SK-N-SH (cell line): ENCODE measurements at regions not wholly inside any gene's neighbourhood (a gene's known extent, or its start where the extent isn't known, plus 50 kb on each side); places are given as distances from the start of the nearest gene placed in this dataset.

Source experiments
- CTCF ChIA-PET: fragments of 300-600, 350-600 bp; formaldehyde crosslinking; extraction: SDS; loops from one replicate; lab custom pipeline; 2021; lab: Yijun Ruan, JAX
- POLR2A ChIA-PET: fragments of 350-600 bp; sonication (Branson Sonifier 250); formaldehyde crosslinking; extraction: SDS; loops from one replicate; lab custom pipeline; 2020; ENCODE audit warnings: antibody characterized with exemption, inconsistent platforms; lab: Yijun Ruan, JAX
- DNase-seq: peaks from one replicate; pipeline ENCODE4 v3.0.0; 2012
- H2AFZ ChIP-seq: fragments of 200-600 bp; sonication (generic); 2 replicates; pipeline ENCODE4 v1.8.1; 2016; ENCODE audit warnings: antibody characterized with exemption, mild to moderate bottlenecking, low read depth
- H3F3A ChIP-seq: fragments of 200-600 bp; sonication (generic); replicated peaks from 2 replicates; pipeline ENCODE3; 2016; ENCODE audit warnings: antibody characterized with exemption, mild to moderate bottlenecking; ENCODE audit not compliant: insufficient read depth
- H3K27ac ChIP-seq, 2 experiments: fragments of 200-500 bp in 1 of 2; fragments of 200-600 bp in 1 of 2; sonication (Bioruptor generic) in 1 of 2; sonication (generic), shearing (Covaris generic) in 1 of 2; 2 replicates each; pipeline versions ENCODE4 v1.5.1 to v1.6.1; 2014 to 2016; ENCODE audit warnings: low read depth in 2 of 2, inconsistent platforms in 1 of 2, low read length in 1 of 2, mild to moderate bottlenecking in 1 of 2, mixed read lengths in 1 of 2
- H3K27me3 ChIP-seq: fragments of 200-600 bp; sonication (generic), shearing (Covaris generic); 2 replicates; pipeline ENCODE4 v1.6.1; 2016; ENCODE audit warnings: mixed run types; ENCODE audit not compliant: insufficient read depth
- H3K36me3 ChIP-seq, 2 experiments: fragments of 200-500 bp in 1 of 2; fragments of 200-600 bp in 1 of 2; sonication (Bioruptor generic) in 1 of 2; sonication (generic) in 1 of 2; replicated peaks in 1 of 2; 2 replicates each; pipeline versions ENCODE3 to v1.5.1; 2014 to 2016; ENCODE audit warnings: low read length in 1 of 2, mild to moderate bottlenecking in 1 of 2; ENCODE audit not compliant: insufficient read depth in 2 of 2, control insufficient read depth in 1 of 2
- H3K4me1 ChIP-seq, 2 experiments: fragments of 200-500 bp in 1 of 2; fragments of 200-600 bp in 1 of 2; sonication (Bioruptor generic) in 1 of 2; sonication (generic), shearing (Covaris generic) in 1 of 2; 2 replicates each; pipeline versions ENCODE4 v1.5.1 to v1.6.1; 2014 to 2016; ENCODE audit warnings: low read depth in 1 of 2, low read length in 1 of 2, mixed run types in 1 of 2; ENCODE audit not compliant: insufficient read depth in 2 of 2, control insufficient read depth in 1 of 2
- H3K4me2 ChIP-seq: fragments of 200-600 bp; sonication (generic), shearing (Covaris generic); 2 replicates; pipeline ENCODE4 v1.6.1; 2017; ENCODE audit warnings: mixed run types
- H3K4me3 ChIP-seq, 2 experiments: fragments of 200-500 bp in 1 of 2; fragments of 200-600 bp in 1 of 2; sonication (Bioruptor generic) in 1 of 2; sonication (generic), shearing (Covaris generic) in 1 of 2; 2 replicates each; pipeline versions ENCODE4 v1.5.1 to v1.8.1; 2014 to 2016; ENCODE audit warnings: low read depth in 2 of 2, inconsistent platforms in 1 of 2, low read length in 1 of 2, mild to moderate bottlenecking in 1 of 2, mixed read lengths in 1 of 2, moderate library complexity in 1 of 2
- H3K79me2 ChIP-seq: fragments of 200-600 bp; sonication (generic); 2 replicates; pipeline ENCODE4 v1.8.1; 2017; ENCODE audit warnings: mild to moderate bottlenecking; ENCODE audit not compliant: insufficient read depth
- H3K9ac ChIP-seq: fragments of 200-600 bp; sonication (generic); 2 replicates; pipeline ENCODE4 v1.6.1; 2017; ENCODE audit warnings: mixed run types
- H3K9me2 ChIP-seq: fragments of 200-600 bp; sonication (generic); 2 replicates; pipeline ENCODE4 v1.6.1; 2017; ENCODE audit warnings: mixed run types
- H3K9me3 ChIP-seq: fragments of 200-600 bp; sonication (generic); 2 replicates; pipeline ENCODE4 v1.6.1; 2017; ENCODE audit warnings: mixed run types, mild to moderate bottlenecking, moderate library complexity
- H4K20me1 ChIP-seq: fragments of 200-600 bp; sonication (generic); 2 replicates; pipeline ENCODE4 v1.6.1; 2017; ENCODE audit warnings: mild to moderate bottlenecking, mixed run types; ENCODE audit not compliant: insufficient read depth
- FOXM1 ChIP-seq: IDR thresholded peaks from 2 replicates; pipeline ENCODE4 v1.4.0; 2012; ENCODE audit warnings: low read depth, mild to moderate bottlenecking
- NRF1 ChIP-seq: IDR thresholded peaks from 2 replicates; pipeline ENCODE4 v1.6.1; 2012; ENCODE audit warnings: low read depth, mild to moderate bottlenecking, low read length
- PBX3 ChIP-seq: IDR thresholded peaks from 2 replicates; pipeline ENCODE4; 2012
- REST ChIP-seq: IDR thresholded peaks from 2 replicates; pipeline ENCODE4 v1.6.1; 2012; ENCODE audit warnings: mild to moderate bottlenecking, low read depth, low read length, moderate library complexity
- RFX5 ChIP-seq: IDR thresholded peaks from 2 replicates; pipeline ENCODE4 v1.6.1; 2012; ENCODE audit warnings: mild to moderate bottlenecking, improper control_type of control experiment, low read length
- SIN3A ChIP-seq: IDR thresholded peaks from 2 replicates; pipeline ENCODE4 v1.6.1; 2012; ENCODE audit warnings: low read depth, mild to moderate bottlenecking, low read length, moderate library complexity, borderline replicate concordance
- USF1 ChIP-seq: IDR thresholded peaks from 2 replicates; pipeline ENCODE4 v1.4.0; 2012; ENCODE audit warnings: low read depth, borderline replicate concordance
- WGBS: methylation state at CpG from one replicate; pipeline ENCODE4 v1.1.6; 2017; ENCODE audit warnings: low lambda C conversion rate; 5-methylcytosine and 5-hydroxymethylcytosine counted together
- TF ChIP-seq, protein P1 (sequence below): fragments of 200-600 bp; sonication (generic); IDR thresholded peaks from 2 replicates; pipeline ENCODE4 v1.6.1; 2017; ENCODE audit warnings: antibody characterized with exemption, mild to moderate bottlenecking, moderate library complexity
- TF ChIP-seq, protein P2 (sequence below): IDR thresholded peaks from 2 replicates; pipeline ENCODE4 v1.4.0; 2012; ENCODE audit warnings: low read depth, borderline replicate concordance

DNA sequence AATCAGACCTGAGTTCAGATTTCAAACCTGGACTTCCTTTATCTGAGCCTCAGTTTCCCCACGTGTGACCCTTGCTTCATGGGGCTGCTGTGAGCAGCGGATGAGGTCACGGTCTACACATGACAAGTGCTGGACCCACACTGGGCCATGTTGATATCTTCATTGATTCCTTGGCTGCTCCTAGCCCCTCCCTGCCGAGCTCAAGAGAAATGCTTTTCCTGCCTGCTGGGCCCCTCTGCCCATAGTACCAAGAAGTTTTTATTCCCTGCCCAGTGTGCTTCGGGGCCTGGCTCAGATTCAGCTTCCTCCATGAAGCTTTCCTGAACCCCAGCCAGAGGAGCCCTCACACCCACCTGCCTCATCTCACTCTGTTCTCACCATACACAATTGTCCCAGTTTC lies 181.6 kb downstream of the PTPRU start:
- Histone ChIP-seq H3K4me1 (peaks cover 0 to 22% of the 10 kb centered on the region in 2 experiments; a peak in 1 of 4 replicates), H3K4me3 (no peak overlapping the region), H3K79me2 (no peaks in the 10 kb centered on the region), H3K27ac (no peak overlapping the region), H2AFZ (no peak overlapping the region), H3K9ac (no peak overlapping the region), H4K20me1 (no peaks in the 10 kb centered on the region), H3K4me2 (no peak overlapping the region), H3K27me3 (no peaks in the 10 kb centered on the region), H3K9me3 (no peaks in the 10 kb centered on the region), H3F3A (no peaks in the 10 kb centered on the region), H3K36me3 (no peaks in the 10 kb centered on the region), H3K9me2 (no peaks in the 10 kb centered on the region)
- ChIA-PET CTCF (interaction anchor here (1.1 kb wide), 1 partner anchor 74 kb away, joined by 3 read pairs; no protein-coding TSS in a partner anchor), POLR2A (no interaction called here)
- no peak for TF ChIP-seq REST
- no peak for TF ChIP-seq NRF1
- 20% methylated on average over 5 of the region's 5 CpGs for WGBS
- no peak for DNase-seq

DNA sequence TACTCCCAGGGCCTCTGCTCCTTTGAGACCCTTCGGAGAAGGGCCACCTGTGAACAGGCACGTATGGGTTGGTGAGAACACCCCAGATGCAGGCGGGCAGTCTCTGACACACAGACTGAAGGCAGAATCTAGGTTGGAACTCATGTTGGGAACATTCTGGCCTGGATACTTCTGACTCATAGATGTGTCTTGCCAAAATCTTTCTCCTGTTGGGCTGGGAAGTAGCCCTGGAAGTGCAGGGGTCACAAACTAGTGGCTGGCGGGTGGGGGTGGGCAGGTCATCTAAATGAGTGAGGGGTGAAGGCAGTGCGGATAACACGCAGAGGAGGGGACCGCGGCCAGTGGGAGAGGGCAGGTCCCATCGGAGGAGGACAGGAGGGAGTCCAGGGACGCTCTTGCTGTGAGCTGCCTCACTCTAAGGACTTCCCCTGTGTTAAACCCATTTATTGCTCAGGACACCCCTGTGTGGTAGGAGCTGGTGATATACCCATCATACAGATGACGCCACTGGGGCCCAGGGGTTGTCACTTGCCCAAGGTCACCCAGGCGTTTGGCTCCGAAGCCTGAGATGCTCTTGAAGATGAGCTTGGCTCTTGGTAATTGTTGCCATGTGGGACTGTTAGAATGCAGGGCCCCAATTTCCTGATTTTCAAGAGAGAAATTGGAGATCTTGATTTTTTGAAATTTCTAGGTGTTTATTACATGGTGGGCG lies 181.0 kb downstream of the PTPRU start:
- 65% methylated on average over 12 of the region's 14 CpGs for WGBS
- Histone ChIP-seq H3K36me3 (no peaks in the 10 kb centered on the region), H3K4me1 (peaks cover 0 to 25% of the 10 kb centered on the region in 2 experiments; a peak in 1 of 4 replicates), H3K9me3 (no peaks in the 10 kb centered on the region), H3K79me2 (no peaks in the 10 kb centered on the region), H4K20me1 (no peaks in the 10 kb centered on the region), H3K27me3 (no peaks in the 10 kb centered on the region), H3K4me2 (no peak overlapping the region)
- no peak for DNase-seq
- TF ChIP-seq RFX5: no peak
- TF ChIP-seq, protein P1, sequence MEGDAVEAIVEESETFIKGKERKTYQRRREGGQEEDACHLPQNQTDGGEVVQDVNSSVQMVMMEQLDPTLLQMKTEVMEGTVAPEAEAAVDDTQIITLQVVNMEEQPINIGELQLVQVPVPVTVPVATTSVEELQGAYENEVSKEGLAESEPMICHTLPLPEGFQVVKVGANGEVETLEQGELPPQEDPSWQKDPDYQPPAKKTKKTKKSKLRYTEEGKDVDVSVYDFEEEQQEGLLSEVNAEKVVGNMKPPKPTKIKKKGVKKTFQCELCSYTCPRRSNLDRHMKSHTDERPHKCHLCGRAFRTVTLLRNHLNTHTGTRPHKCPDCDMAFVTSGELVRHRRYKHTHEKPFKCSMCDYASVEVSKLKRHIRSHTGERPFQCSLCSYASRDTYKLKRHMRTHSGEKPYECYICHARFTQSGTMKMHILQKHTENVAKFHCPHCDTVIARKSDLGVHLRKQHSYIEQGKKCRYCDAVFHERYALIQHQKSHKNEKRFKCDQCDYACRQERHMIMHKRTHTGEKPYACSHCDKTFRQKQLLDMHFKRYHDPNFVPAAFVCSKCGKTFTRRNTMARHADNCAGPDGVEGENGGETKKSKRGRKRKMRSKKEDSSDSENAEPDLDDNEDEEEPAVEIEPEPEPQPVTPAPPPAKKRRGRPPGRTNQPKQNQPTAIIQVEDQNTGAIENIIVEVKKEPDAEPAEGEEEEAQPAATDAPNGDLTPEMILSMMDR: no peak
- no peak for TF ChIP-seq USF1
- TF ChIP-seq, protein P2, sequence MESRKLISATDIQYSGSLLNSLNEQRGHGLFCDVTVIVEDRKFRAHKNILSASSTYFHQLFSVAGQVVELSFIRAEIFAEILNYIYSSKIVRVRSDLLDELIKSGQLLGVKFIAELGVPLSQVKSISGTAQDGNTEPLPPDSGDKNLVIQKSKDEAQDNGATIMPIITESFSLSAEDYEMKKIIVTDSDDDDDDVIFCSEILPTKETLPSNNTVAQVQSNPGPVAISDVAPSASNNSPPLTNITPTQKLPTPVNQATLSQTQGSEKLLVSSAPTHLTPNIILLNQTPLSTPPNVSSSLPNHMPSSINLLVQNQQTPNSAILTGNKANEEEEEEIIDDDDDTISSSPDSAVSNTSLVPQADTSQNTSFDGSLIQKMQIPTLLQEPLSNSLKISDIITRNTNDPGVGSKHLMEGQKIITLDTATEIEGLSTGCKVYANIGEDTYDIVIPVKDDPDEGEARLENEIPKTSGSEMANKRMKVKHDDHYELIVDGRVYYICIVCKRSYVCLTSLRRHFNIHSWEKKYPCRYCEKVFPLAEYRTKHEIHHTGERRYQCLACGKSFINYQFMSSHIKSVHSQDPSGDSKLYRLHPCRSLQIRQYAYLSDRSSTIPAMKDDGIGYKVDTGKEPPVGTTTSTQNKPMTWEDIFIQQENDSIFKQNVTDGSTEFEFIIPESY: no peak
- TF ChIP-seq FOXM1: no peak
- TF ChIP-seq SIN3A: no peak
- TF ChIP-seq PBX3: no peak
- TF ChIP-seq, all 33 proteins: peak for 0
- Histone ChIP-seq H3K4me3 (no peak overlapping the region), H2AFZ (no peak overlapping the region), H3F3A (no peaks in the 10 kb centered on the region), H3K9ac (no peak overlapping the region), H3K27ac (peak overlapping the region in 1 of 2 experiments; percentile 25; a peak in 2 of 4 replicates), H3K9me2 (no peaks in the 10 kb centered on the region)
- ChIA-PET POLR2A (no interaction called here), CTCF (interaction anchor here (1.0 to 2.2 kb wide), 8 partner anchors 7 to 289 kb away, joined by 3 to 9 read pairs (median 4); no protein-coding TSS in a partner anchor)
